ENCODE measurements at regions not wholly inside any gene's neighbourhood (a gene's known extent, or its start where the extent isn't known, plus 50 kb on each side); places are given as distances from the start of the nearest gene placed in this dataset.

GRCh38 chr13:22336460-22336859 lies 665.6 kb downstream of the FGF9 start:
- no peak for TF ChIP-seq MAX (IDR thresholded peaks at IDR 0.05)
- no peak for TF ChIP-seq KDM1A (IDR thresholded peaks at IDR 0.05; ENCODE audit: borderline replicate concordance, low read length)
- TF ChIP-seq CHD1 (IDR thresholded peaks at IDR 0.05; ENCODE audit: low read depth, low read length), result no peak
- TF ChIP-seq CTCF (IDR thresholded peaks at IDR 0.05; ENCODE audit: control extremely low read depth in 1 of 3, insufficient read depth in 1 of 3, low read depth in 1 of 3, low read length in 3 of 3), result no peak
